DMS153 treated with DMSO at 0.1 percent for 48 hours (cell line): ENCODE measurements at regions not wholly inside any gene's neighbourhood (a gene's known extent, or its start where the extent isn't known, plus 50 kb on each side); places are given as distances from the start of the nearest gene placed in this dataset.

Source experiments
- DNase-seq: peaks from one replicate; lab custom pipeline; 2025; ENCODE audit not compliant: unreplicated experiment; lab: John Stamatoyannopoulos, UW

- no peak for DNase-seq
Observed at GRCh38 chr15:39167164-39168058, 413.5 kb upstream of the THBS1 start.

GRCh38 chr15:39171944-39172368 lies 408.9 kb upstream of the THBS1 start:
- peak; percentile 59 for DNase-seq

GRCh38 chr15:39172380-39173281 lies 408.2 kb upstream of the THBS1 start:
- DNase-seq: no peak

- no peak for DNase-seq
Observed at GRCh38 chr15:39173426-39173825, 407.5 kb upstream of the THBS1 start.

- DNase-seq: no peak
Observed at GRCh38 chr15:39174332-39174731, 406.5 kb upstream of the THBS1 start.

- no peak for DNase-seq
Observed at GRCh38 chr15:39176030-39176429, 404.8 kb upstream of the THBS1 start.

GRCh38 chr15:39177561-39177960 lies 403.3 kb upstream of the THBS1 start:
- no peak for DNase-seq

- no peak for DNase-seq
Observed at GRCh38 chr15:39180030-39180429, 400.8 kb upstream of the THBS1 start.

- DNase-seq: no peak
Observed at GRCh38 chr15:39180483-39180933, 400.4 kb upstream of the THBS1 start.

- no peak for DNase-seq
Observed at GRCh38 chr15:39181056-39181747, 399.7 kb upstream of the THBS1 start.

GRCh38 chr15:39181940-39182339 lies 398.9 kb upstream of the THBS1 start:
- no peak for DNase-seq

- DNase-seq: no peak
Observed at GRCh38 chr15:39183164-39183881, 397.6 kb upstream of the THBS1 start.

GRCh38 chr15:39184701-39185390 lies 396.0 kb upstream of the THBS1 start:
- DNase-seq: no peak

- no peak for DNase-seq
Observed at GRCh38 chr15:39188314-39188713, 392.6 kb upstream of the THBS1 start.

- DNase-seq: no peak
Observed at GRCh38 chr15:39188930-39189329, 391.9 kb upstream of the THBS1 start.

- DNase-seq: no peak
Observed at GRCh38 chr15:39191871-39192291, 389.0 kb upstream of the THBS1 start.

GRCh38 chr15:39192351-39192750 lies 388.5 kb upstream of the THBS1 start:
- DNase-seq: no peak

- DNase-seq: no peak
Observed at GRCh38 chr15:39192979-39193560, 387.8 kb upstream of the THBS1 start.

- DNase-seq: no peak
Observed at GRCh38 chr15:39193611-39194010, 387.3 kb upstream of the THBS1 start.
